COLO668 (cell line): ENCODE measurements at regions not wholly inside any gene's neighbourhood (a gene's known extent, or its start where the extent isn't known, plus 50 kb on each side); places are given as distances from the start of the nearest gene placed in this dataset.

Experiments
- DNase-seq: peaks from one replicate; lab custom pipeline; 2025; ENCODE audit not compliant: unreplicated experiment; lab: John Stamatoyannopoulos, UW

- no peak for DNase-seq
Observed at GRCh38 chr11:112400476-112401014, 139.9 kb upstream of the PLET1 start.

GRCh38 chr11:112401036-112401769 is 140.5 kb upstream of the PLET1 start:
- no peak for DNase-seq

GRCh38 chr11:112403432-112403831 is 142.8 kb upstream of the PLET1 start:
- DNase-seq, result no peak

GRCh38 chr11:112404112-112404511 is 143.5 kb upstream of the PLET1 start:
- DNase-seq, result peak; percentile 71

GRCh38 chr11:112408517-112408916 is 147.9 kb upstream of the PLET1 start:
- no peak for DNase-seq

GRCh38 chr11:112410325-112410724 is 149.7 kb upstream of the PLET1 start:
- DNase-seq, result no peak

GRCh38 chr11:112412383-112412782 is 151.7 kb upstream of the PLET1 start:
- DNase-seq, result no peak

- DNase-seq, result no peak
Observed at GRCh38 chr11:112417339-112417738, 156.7 kb upstream of the PLET1 start.

GRCh38 chr11:112418438-112418837 is 157.8 kb upstream of the PLET1 start:
- DNase-seq, result no peak

- DNase-seq, result no peak
Observed at GRCh38 chr11:112421879-112422278, 161.2 kb upstream of the PLET1 start.

GRCh38 chr11:112425121-112425520 is 164.5 kb upstream of the PLET1 start:
- no peak for DNase-seq

GRCh38 chr11:112437096-112437495 is 176.4 kb upstream of the PLET1 start:
- DNase-seq, result no peak

GRCh38 chr11:112439614-112440013 is 179.0 kb upstream of the PLET1 start:
- no peak for DNase-seq

GRCh38 chr11:112440518-112440917 is 179.9 kb upstream of the PLET1 start:
- no peak for DNase-seq

- DNase-seq, result no peak
Observed at GRCh38 chr11:112448168-112448567, 187.5 kb upstream of the PLET1 start.

- DNase-seq, result no peak
Observed at GRCh38 chr11:112448806-112449205, 188.1 kb upstream of the PLET1 start.

GRCh38 chr11:112451250-112451649 is 190.6 kb upstream of the PLET1 start:
- DNase-seq, result no peak

- peak; percentile 40 for DNase-seq
Observed at GRCh38 chr11:112453601-112454577, 193.2 kb upstream of the PLET1 start.

- no peak for DNase-seq
Observed at GRCh38 chr11:112454841-112455240, 194.2 kb upstream of the PLET1 start.

GRCh38 chr11:112455791-112456190 is 195.1 kb upstream of the PLET1 start:
- no peak for DNase-seq

GRCh38 chr11:112457532-112457931 is 196.9 kb upstream of the PLET1 start:
- DNase-seq, result no peak

- no peak for DNase-seq
Observed at GRCh38 chr11:112459001-112459400, 198.3 kb upstream of the PLET1 start.
